ENCODE measurements at regions not wholly inside any gene's neighbourhood (a gene's known extent, or its start where the extent isn't known, plus 50 kb on each side); places are given as distances from the start of the nearest gene placed in this dataset.

DNA sequence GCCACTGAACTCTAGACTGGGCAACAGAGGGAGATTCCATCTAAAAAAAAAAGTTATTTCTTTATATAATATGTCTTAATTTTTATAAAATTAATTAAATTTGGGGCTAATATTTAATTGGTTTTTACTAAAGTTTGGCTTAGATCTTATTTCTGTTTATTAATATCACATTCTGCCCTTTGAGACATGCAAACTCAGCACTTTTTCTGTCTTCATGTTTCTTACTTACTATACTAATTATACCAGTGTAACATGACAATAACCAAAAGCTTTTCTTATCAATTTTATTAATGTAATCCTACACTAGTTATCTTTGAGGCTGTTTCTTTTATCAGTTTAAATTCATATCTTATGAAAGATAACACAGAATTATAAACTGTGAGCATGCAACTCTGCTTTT lies 475.9 kb upstream of the GRID2 start:
- intact Hi-C loops (cut with DNase I): no loop called here
- Histone ChIP-seq H3K36me3 (no peaks in the 10 kb centered on the region), H3K4me3 (no peak overlapping the region), H3K9me3 (peaks cover 0 to 66% (median 29%) of the 10 kb centered on the region in 11 donors), H3K27ac (no peak overlapping the region), H3K4me1 (no peaks in the 10 kb centered on the region), H3K27me3 (no peaks in the 10 kb centered on the region)
- TF ChIP-seq, protein P1, sequence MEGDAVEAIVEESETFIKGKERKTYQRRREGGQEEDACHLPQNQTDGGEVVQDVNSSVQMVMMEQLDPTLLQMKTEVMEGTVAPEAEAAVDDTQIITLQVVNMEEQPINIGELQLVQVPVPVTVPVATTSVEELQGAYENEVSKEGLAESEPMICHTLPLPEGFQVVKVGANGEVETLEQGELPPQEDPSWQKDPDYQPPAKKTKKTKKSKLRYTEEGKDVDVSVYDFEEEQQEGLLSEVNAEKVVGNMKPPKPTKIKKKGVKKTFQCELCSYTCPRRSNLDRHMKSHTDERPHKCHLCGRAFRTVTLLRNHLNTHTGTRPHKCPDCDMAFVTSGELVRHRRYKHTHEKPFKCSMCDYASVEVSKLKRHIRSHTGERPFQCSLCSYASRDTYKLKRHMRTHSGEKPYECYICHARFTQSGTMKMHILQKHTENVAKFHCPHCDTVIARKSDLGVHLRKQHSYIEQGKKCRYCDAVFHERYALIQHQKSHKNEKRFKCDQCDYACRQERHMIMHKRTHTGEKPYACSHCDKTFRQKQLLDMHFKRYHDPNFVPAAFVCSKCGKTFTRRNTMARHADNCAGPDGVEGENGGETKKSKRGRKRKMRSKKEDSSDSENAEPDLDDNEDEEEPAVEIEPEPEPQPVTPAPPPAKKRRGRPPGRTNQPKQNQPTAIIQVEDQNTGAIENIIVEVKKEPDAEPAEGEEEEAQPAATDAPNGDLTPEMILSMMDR (IDR thresholded peaks at IDR 0.05): no peak
- no peak for ATAC-seq
- DNase-seq: no peak

DNA sequence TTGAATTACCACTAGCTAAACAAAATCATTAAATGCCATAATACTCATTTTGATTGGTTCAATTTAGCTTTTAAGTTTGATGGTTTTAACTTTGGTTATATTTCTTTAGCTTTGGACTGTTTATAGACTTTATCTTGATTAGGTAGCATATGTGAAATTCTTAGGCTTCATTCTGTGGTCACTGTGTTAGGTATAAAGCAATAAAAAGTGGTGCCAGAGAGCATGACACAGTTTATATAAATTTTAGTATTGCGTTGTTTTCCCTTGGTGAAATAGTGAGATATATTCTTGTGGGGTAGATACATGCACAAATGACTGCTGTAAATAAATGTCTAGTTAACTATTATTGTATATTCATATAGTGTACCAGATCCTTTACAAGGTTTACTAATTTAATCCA lies 474.2 kb upstream of the GRID2 start:
- no peaks in the 10 kb centered on the region for H3K4me1 ChIP-seq

DNA sequence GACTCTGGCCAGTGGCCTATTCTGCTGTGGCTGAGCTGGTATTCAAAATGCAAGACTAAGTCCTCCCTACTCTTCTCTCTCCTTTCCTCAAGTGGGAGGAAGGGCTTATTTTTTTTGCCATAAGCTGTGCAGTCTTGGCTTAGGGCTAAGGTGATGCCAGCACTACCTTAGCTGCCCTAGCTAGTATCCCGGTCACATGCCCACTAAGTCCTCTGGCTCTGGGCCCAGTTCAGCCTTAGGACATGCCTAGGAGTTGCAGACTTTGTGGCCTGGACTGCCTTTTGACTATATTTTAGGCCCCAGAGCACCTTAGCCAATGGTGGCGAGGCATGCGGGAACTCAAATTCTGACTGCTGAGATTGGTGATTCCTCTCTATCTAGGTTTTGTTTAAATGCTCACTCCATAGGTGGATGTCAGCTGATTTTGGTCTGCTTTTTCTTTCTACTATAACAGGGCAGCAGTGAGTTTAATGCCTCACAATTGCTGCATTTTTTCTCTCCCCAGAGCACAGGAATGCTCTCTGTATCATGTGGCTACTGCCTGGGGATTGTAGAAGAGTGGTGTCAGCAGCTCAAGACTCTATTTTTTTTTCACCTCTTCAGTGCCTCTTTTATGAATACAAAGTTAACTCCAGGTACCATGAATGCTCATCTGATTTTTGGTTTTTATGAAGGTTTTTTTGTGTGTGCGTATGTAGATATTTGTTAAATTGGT lies 472.9 kb upstream of the GRID2 start:
- H3K27ac ChIP-seq: no peak overlapping the region
- H3K36me3 ChIP-seq: no peaks in the 10 kb centered on the region
- no peaks in the 10 kb centered on the region for H3K4me1 ChIP-seq
- peaks cover 0 to 56% (median 22%) of the 10 kb centered on the region in 11 donors for H3K9me3 ChIP-seq
- 82 to 93% methylated on average over 4 of the region's 4 CpGs for whole genome bisulfite sequencing, 2 donors
- intact Hi-C loops (cut with DNase I): no loop called here
- H3K4me3 ChIP-seq: no peak overlapping the region
- DNase-seq: no peak
- TF ChIP-seq, protein P1 (IDR thresholded peaks at IDR 0.05): no peak
- no peaks in the 10 kb centered on the region for H3K27me3 ChIP-seq
- no peak for ATAC-seq

More for the DNA sequence above, 474.2 kb upstream of the GRID2 start:
- TF ChIP-seq, protein P1 (IDR thresholded peaks at IDR 0.05): no peak
- DNase-seq (no peak), ATAC-seq (no peak)
- intact Hi-C loops (cut with DNase I): no loop called here
- H3K27me3 ChIP-seq: no peaks in the 10 kb centered on the region
- WGBS, 2 donors: 93 to 98% methylated on average over 1 of the region's 1 CpG
- peaks cover 0 to 64% (median 32%) of the 10 kb centered on the region in 11 donors for H3K9me3 ChIP-seq
- no peak overlapping the region for H3K27ac ChIP-seq
- no peaks in the 10 kb centered on the region for H3K36me3 ChIP-seq
- no peak overlapping the region for H3K4me3 ChIP-seq

GRCh38 chr4:91837608-91838029 lies 466.1 kb upstream of the GRID2 start:
- Histone ChIP-seq H3K4me1 (no peaks in the 10 kb centered on the region), H3K36me3 (no peaks in the 10 kb centered on the region), H3K27me3 (no peaks in the 10 kb centered on the region), H3K4me3 (no peak overlapping the region), H3K27ac (no peak overlapping the region), H3K9me3 (peaks cover 0 to 28% (median 14%) of the 10 kb centered on the region in 11 donors)
- DNase-seq: no peak
- no peak for ATAC-seq
- intact Hi-C loops (cut with DNase I): no loop called here
- WGBS, 2 donors: 15 to 42% methylated on average over 1 of the region's 1 CpG
- TF ChIP-seq, protein P1 (IDR thresholded peaks at IDR 0.05): no peak
